GM12865 (cell line): ENCODE measurements at regions not wholly inside any gene's neighbourhood (a gene's known extent, or its start where the extent isn't known, plus 50 kb on each side); places are given as distances from the start of the nearest gene placed in this dataset.

Experiments
- DNase-seq: peaks from one replicate; pipeline ENCODE4 v3.0.0; 2010; ENCODE audit warnings: low read depth
- H3K4me3 ChIP-seq: 2 replicates; pipeline ENCODE4 v1.5.1; 2011; ENCODE audit warnings: mild to moderate bottlenecking, low read depth, low read length, control low read depth
- TF ChIP-seq, protein P1 (sequence below): IDR thresholded peaks from 2 replicates; pipeline ENCODE4 v1.5.1; 2011; ENCODE audit warnings: low read length, control low read depth, low read depth, inconsistent platforms; ENCODE audit not compliant: insufficient read depth; ENCODE audit errors: missing control alignments

DNA sequence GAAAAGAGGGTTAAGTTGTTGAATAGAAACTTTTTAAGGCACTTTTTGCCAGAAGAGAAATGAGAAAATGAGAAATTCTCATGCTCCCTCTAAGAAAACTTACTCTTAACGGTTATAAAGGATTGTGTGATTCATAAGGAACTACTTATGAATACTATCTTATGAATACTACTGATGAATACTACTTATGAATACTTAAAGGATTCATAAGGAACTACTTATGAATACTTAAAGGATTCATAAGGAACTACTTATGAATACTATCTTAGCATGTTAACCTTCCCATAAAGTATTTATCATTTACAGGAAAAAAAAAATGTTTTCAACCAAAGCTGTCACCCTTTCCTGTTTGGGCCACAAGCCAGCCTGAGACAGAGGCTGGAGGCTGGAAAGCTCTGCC is 53.1 kb upstream of the UCN3 start:
- no peak for DNase-seq
- no peak overlapping the region for H3K4me3 ChIP-seq
- TF ChIP-seq, protein P1, sequence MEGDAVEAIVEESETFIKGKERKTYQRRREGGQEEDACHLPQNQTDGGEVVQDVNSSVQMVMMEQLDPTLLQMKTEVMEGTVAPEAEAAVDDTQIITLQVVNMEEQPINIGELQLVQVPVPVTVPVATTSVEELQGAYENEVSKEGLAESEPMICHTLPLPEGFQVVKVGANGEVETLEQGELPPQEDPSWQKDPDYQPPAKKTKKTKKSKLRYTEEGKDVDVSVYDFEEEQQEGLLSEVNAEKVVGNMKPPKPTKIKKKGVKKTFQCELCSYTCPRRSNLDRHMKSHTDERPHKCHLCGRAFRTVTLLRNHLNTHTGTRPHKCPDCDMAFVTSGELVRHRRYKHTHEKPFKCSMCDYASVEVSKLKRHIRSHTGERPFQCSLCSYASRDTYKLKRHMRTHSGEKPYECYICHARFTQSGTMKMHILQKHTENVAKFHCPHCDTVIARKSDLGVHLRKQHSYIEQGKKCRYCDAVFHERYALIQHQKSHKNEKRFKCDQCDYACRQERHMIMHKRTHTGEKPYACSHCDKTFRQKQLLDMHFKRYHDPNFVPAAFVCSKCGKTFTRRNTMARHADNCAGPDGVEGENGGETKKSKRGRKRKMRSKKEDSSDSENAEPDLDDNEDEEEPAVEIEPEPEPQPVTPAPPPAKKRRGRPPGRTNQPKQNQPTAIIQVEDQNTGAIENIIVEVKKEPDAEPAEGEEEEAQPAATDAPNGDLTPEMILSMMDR = no peak

DNA sequence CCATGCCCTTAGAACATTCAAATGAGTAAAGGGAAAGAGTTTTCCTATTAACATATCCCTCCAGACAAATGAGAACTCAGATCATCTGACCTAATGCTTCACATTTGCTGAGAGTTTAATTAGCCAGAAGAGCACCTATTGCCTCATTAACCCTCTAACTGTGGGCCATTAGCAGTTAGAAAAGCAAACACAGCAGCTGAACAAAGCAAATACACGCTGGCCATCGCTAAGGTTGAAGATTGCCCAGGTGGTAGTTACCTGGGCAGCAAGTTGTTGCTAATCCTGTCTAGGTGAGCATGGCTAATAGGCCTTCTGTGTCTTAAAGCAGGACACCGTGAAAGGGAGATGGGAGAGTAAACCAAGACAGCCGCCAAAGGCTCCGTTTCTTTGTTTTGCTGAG is 49.9 kb upstream of the UCN3 start:
- no peak overlapping the region for H3K4me3 ChIP-seq
- DNase-seq = no peak
- TF ChIP-seq, protein P1 = no peak
